VCaP (cell line): ENCODE measurements at regions not wholly inside any gene's neighbourhood (a gene's known extent, or its start where the extent isn't known, plus 50 kb on each side); places are given as distances from the start of the nearest gene placed in this dataset.

Source experiments
- H3K27ac ChIP-seq: fragments of 450-650 bp; 2 replicates; pipeline ENCODE4 v1.5.1; 2017
- TF ChIP-seq, protein P1 (sequence below): fragments of 450-650 bp; conservative IDR thresholded peaks from 2 replicates; pipeline ENCODE4 v1.5.1; 2017; ENCODE audit warnings: mild to moderate bottlenecking, moderate library complexity

DNA sequence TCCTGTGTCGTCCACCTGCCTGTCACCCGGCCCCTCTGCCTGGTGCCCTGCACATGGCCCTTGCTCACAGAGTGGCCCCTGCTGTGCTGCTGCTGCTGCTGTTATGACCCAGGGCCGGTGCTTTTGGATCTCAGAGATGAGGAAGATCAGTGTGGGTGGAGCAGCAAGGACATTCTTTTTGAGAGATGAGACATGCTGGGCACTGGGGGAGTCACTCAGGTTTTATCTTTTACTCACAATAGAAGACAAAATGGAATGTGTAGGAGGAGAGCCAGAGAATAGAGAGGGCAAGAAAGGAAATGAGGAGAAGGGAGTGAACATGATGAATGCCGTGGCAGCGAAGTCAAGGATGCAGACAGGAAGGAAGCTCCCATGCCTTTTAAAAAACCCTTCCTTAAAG, 611.5 kb upstream of the DPP6 start:
- TF ChIP-seq, protein P1, sequence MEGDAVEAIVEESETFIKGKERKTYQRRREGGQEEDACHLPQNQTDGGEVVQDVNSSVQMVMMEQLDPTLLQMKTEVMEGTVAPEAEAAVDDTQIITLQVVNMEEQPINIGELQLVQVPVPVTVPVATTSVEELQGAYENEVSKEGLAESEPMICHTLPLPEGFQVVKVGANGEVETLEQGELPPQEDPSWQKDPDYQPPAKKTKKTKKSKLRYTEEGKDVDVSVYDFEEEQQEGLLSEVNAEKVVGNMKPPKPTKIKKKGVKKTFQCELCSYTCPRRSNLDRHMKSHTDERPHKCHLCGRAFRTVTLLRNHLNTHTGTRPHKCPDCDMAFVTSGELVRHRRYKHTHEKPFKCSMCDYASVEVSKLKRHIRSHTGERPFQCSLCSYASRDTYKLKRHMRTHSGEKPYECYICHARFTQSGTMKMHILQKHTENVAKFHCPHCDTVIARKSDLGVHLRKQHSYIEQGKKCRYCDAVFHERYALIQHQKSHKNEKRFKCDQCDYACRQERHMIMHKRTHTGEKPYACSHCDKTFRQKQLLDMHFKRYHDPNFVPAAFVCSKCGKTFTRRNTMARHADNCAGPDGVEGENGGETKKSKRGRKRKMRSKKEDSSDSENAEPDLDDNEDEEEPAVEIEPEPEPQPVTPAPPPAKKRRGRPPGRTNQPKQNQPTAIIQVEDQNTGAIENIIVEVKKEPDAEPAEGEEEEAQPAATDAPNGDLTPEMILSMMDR: no peak
- H3K27ac ChIP-seq: no peak overlapping the region

DNA sequence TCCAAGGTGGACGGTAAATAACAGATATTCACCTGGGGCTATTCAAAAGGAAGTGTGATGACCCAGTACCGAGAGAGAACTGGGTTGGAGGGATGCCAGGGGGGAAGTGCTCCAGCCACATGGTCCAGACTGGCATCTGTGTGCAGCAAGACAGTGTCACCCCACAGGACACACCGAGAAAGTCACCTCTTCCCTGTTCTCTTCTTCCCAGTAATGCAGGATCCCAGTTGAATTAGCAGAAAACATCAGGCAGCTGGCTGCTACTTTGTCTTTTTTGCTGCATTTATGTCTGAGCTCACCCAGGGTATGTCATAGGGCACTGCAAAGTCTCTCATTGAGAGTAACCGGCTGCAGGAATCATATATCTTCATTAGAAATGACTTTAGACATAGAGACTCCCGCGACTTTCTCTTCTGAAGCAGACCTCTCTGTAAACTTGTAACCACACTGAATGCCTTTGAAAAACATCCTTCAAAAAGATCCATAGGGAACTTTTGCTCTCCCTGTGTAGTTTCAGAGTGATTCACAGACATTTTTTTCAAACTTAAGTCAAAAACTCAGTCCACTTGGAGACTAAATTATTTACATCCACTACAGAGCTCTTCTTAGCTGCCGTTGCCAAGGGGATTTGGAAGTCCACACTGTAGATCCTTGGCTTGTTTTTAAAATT, 609.0 kb upstream of the DPP6 start:
- no peak overlapping the region for H3K27ac ChIP-seq

DNA sequence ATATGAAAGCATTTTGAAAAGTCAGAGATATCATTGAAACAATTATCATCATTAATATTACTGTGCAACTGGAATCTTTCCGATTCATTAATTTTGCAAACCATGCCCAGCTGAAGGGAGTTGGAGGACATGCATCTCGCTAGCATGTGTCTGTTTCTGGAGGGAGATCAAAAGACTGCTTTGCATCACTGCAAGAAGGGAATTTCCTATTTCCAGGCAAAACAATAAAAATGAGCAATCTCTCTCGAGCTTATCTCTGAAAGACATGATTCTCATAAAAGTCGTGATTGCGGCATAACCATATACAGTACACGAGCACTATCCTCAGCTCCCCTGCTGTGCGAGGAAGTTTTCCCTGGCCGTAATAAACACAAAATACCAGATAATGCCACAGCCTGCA, 607.6 kb upstream of the DPP6 start:
- TF ChIP-seq, protein P1: no peak
- H3K27ac ChIP-seq: no peak overlapping the region

More for the DNA sequence above, 609.0 kb upstream of the DPP6 start:
- TF ChIP-seq, protein P1: no peak

DNA sequence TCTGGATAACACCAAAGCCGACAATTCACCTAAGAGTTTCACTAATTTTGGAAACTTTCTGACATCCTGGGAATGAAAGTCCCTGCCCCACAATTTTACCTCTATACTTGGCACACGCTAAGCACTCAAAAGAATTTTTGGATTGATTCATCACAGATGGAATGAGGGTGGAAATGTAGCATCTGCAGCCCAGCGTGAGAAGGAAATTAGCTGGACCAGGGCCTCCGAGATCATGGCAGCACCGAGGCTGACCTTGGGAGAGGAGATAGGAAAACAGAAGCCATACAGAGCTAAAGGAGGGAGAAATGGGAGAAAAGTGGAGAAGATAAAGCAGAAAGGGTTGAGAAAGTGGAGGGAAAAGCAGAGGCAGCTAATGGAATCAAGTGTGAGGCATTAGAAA, 606.6 kb upstream of the DPP6 start:
- H3K27ac ChIP-seq: no peak overlapping the region
- TF ChIP-seq, protein P1: no peak

DNA sequence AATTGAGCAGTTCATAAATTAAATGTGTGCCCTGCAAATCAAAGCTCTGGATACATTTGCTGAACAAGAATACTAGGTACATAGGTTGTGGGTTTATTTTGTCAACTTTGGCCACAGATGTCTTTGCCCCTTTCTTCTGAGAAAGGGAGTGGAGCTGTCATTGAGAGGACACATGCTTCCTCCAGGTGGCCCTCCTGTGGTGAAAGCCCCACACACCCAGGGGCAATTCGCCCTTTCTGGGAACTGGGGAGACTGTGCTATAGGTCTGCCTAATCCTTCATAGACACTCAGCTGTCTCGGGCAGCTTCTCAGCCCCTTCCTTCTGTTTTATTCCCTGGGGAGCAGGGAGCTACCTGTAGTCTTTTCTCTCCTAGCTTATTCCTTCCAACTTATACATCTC, 605.7 kb upstream of the DPP6 start:
- H3K27ac ChIP-seq: no peak overlapping the region
- TF ChIP-seq, protein P1: no peak

DNA sequence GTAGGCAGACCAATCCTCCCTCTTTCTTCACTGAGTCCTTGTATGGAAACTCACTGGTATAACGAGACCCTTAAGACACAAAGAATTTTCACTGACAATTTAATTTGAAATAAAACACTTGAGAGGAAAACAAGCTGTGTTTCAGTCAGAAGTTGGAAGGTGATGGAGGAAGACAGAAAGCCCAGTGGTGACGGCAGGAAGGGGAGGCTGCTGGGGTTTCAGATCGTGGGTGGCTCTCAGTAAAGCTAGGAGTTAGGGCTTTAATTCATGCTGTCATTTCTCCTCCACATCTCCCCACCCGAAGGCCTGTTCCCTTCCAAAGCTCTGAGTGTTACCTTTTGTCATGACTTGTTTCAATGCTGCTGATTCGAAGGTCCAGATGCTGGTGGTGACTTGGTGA, 605.2 kb upstream of the DPP6 start:
- no peak overlapping the region for H3K27ac ChIP-seq
- TF ChIP-seq, protein P1: no peak

DNA sequence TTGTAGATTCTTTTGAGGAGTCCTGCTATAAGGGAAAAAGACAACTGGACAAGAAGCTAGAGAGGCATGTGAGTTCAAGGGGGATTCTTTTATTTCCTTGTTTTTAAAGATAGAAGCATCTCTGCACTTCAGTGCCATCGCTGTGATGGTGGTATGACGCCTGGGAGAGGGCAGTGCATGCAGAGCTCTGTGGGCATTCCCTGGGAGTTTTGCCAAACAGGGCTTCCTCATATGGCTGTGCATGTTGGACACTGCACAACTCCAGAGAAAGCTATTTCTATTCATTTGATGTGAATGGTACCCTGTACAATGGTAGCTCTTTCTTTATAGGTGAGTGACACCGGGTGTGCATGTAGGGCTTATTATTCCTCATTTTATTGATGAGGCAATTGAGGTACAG, 599.5 kb upstream of the DPP6 start:
- TF ChIP-seq, protein P1: no peak
- H3K27ac ChIP-seq: no peak overlapping the region
